Kidney epithelial cell (primary cell): ENCODE measurements at regions not wholly inside any gene's neighbourhood (a gene's known extent, or its start where the extent isn't known, plus 50 kb on each side); places are given as distances from the start of the nearest gene placed in this dataset.

ENCODE experiments used
- DNase-seq: peaks from one replicate; pipeline ENCODE4 v3.0.0-alpha.2; 2010; ENCODE audit warnings: low read depth
- H3K27me3 ChIP-seq: 2 replicates; pipeline ENCODE4 v1.6.0; 2011; ENCODE audit warnings: low read length; ENCODE audit not compliant: control insufficient read depth, insufficient read depth
- H3K36me3 ChIP-seq: 2 replicates; pipeline ENCODE4 v1.5.1; 2011; ENCODE audit warnings: low read length; ENCODE audit not compliant: control insufficient read depth, insufficient read depth
- H3K4me3 ChIP-seq: 2 replicates; pipeline ENCODE4 v1.5.1; 2011; ENCODE audit warnings: low read depth, mild to moderate bottlenecking, control low read depth, low read length
- CTCF ChIP-seq: IDR thresholded peaks from 2 replicates; pipeline ENCODE4 v1.5.1; 2011; ENCODE audit warnings: mild to moderate bottlenecking, moderate library complexity, low read length, control low read depth, inconsistent platforms; ENCODE audit not compliant: insufficient read depth, poor library complexity, severe bottlenecking

GRCh38 chr5:63220244-63220643 is 641.6 kb downstream of the LRRC70 start:
- Histone ChIP-seq H3K36me3 (no peaks in the 10 kb centered on the region), H3K27me3 (no peaks in the 10 kb centered on the region), H3K4me3 (no peak overlapping the region)
- no peak for TF ChIP-seq CTCF
- no peak for DNase-seq

- H3K4me3 ChIP-seq = no peak overlapping the region
- TF ChIP-seq CTCF = no peak
- no peaks in the 10 kb centered on the region for H3K27me3 ChIP-seq
- no peak for DNase-seq
- no peaks in the 10 kb centered on the region for H3K36me3 ChIP-seq
These were observed 638.8 kb downstream of the LRRC70 start for GRCh38 chr5:63217422-63217821.

- no peak overlapping the region for H3K4me3 ChIP-seq
- TF ChIP-seq CTCF = no peak
- H3K36me3 ChIP-seq = no peaks in the 10 kb centered on the region
- H3K27me3 ChIP-seq = no peaks in the 10 kb centered on the region
- DNase-seq = no peak
These were observed 634.6 kb downstream of the LRRC70 start for GRCh38 chr5:63213256-63213655.

- no peak for DNase-seq
- Histone ChIP-seq H3K4me3 (no peak overlapping the region), H3K27me3 (no peaks in the 10 kb centered on the region)
These were observed 633.0 kb downstream of the LRRC70 start for GRCh38 chr5:63211448-63212132.

GRCh38 chr5:63205976-63206375 is 627.4 kb downstream of the LRRC70 start:
- Histone ChIP-seq H3K4me3 (no peak overlapping the region), H3K36me3 (no peaks in the 10 kb centered on the region), H3K27me3 (no peaks in the 10 kb centered on the region)
- no peak for TF ChIP-seq CTCF
- no peak for DNase-seq

More at GRCh38 chr5:63211448-63212132, 633.0 kb downstream of the LRRC70 start:
- no peaks in the 10 kb centered on the region for H3K36me3 ChIP-seq
- no peak for TF ChIP-seq CTCF

- Histone ChIP-seq H3K36me3 (no peaks in the 10 kb centered on the region), H3K4me3 (no peak overlapping the region), H3K27me3 (no peaks in the 10 kb centered on the region)
- no peak for DNase-seq
- no peak for TF ChIP-seq CTCF
These were observed 623.1 kb downstream of the LRRC70 start for GRCh38 chr5:63201738-63202137.
